Glutamatergic neuron (in vitro differentiated cells): ENCODE measurements at regions not wholly inside any gene's neighbourhood (a gene's known extent, or its start where the extent isn't known, plus 50 kb on each side); places are given as distances from the start of the nearest gene placed in this dataset.

Experiments
- DNase-seq: peaks from one replicate; pipeline ENCODE4 v3.0.0; 2022
- H3K27ac Mint-ChIP-seq: one replicate; pipeline ENCODE4 v1.8.0; 2020; ENCODE audit warnings: mild to moderate bottlenecking, mixed read lengths, inconsistent platforms; ENCODE audit not compliant: unreplicated experiment
- H3K27me3 Mint-ChIP-seq: one replicate; pipeline ENCODE4 v1.8.0; 2020; ENCODE audit warnings: mild to moderate bottlenecking, moderate library complexity, mixed read lengths, inconsistent platforms; ENCODE audit not compliant: unreplicated experiment
- H3K36me3 Mint-ChIP-seq: one replicate; pipeline ENCODE4 v1.8.0; 2020; ENCODE audit warnings: mild to moderate bottlenecking, mixed read lengths, inconsistent platforms; ENCODE audit not compliant: unreplicated experiment
- H3K4me1 Mint-ChIP-seq: one replicate; pipeline ENCODE4 v1.8.0; 2020; ENCODE audit warnings: mild to moderate bottlenecking, low read depth, mixed read lengths, inconsistent platforms; ENCODE audit not compliant: unreplicated experiment
- H3K4me3 Mint-ChIP-seq: one replicate; pipeline ENCODE4 v1.8.0; 2020; ENCODE audit warnings: mild to moderate bottlenecking, mixed read lengths, inconsistent platforms; ENCODE audit not compliant: unreplicated experiment
- H3K9me3 Mint-ChIP-seq: one replicate; pipeline ENCODE4 v1.8.0; 2020; ENCODE audit warnings: mild to moderate bottlenecking, moderate library complexity, mixed read lengths, inconsistent platforms; ENCODE audit not compliant: unreplicated experiment
- CTCF ChIP-seq: fragments of 200-600 bp; sonication (generic); IDR thresholded peaks from one replicate; pipeline ENCODE4 v1.5.0; 2021; ENCODE audit not compliant: partially characterized antibody, unreplicated experiment

- Mint-ChIP-seq H3K27me3 (peaks cover 1% of the 10 kb centered on the region), H3K9me3 (no peaks in the 10 kb centered on the region), H3K4me3 (no peak overlapping the region), H3K36me3 (no peaks in the 10 kb centered on the region), H3K4me1 (no peaks in the 10 kb centered on the region), H3K27ac (no peak overlapping the region)
- TF ChIP-seq CTCF: no peak
- no peak for DNase-seq
Observed at GRCh38 chr14:22052795-22053194, 379.2 kb upstream of the OR4E1 start.

GRCh38 chr14:22047115-22047514 lies 373.5 kb upstream of the OR4E1 start:
- Mint-ChIP-seq H3K4me1 (no peaks in the 10 kb centered on the region), H3K27me3 (peaks cover 1% of the 10 kb centered on the region), H3K4me3 (no peak overlapping the region), H3K9me3 (no peaks in the 10 kb centered on the region), H3K36me3 (no peaks in the 10 kb centered on the region), H3K27ac (no peak overlapping the region)
- no peak for DNase-seq
- TF ChIP-seq CTCF: no peak

GRCh38 chr14:22046063-22046462 lies 372.4 kb upstream of the OR4E1 start:
- H3K9me3 Mint-ChIP-seq: no peaks in the 10 kb centered on the region
- no peak overlapping the region for H3K4me3 Mint-ChIP-seq
- H3K36me3 Mint-ChIP-seq: no peaks in the 10 kb centered on the region
- TF ChIP-seq CTCF: no peak
- no peak for DNase-seq
- H3K27ac Mint-ChIP-seq: no peak overlapping the region
- no peaks in the 10 kb centered on the region for H3K4me1 Mint-ChIP-seq
- H3K27me3 Mint-ChIP-seq: no peaks in the 10 kb centered on the region

GRCh38 chr14:22044193-22044592 lies 370.6 kb upstream of the OR4E1 start:
- Mint-ChIP-seq H3K4me3 (no peak overlapping the region), H3K36me3 (no peaks in the 10 kb centered on the region), H3K27ac (no peak overlapping the region), H3K9me3 (no peaks in the 10 kb centered on the region), H3K4me1 (no peaks in the 10 kb centered on the region), H3K27me3 (no peaks in the 10 kb centered on the region)
- no peak for DNase-seq
- no peak for TF ChIP-seq CTCF

- Mint-ChIP-seq H3K27ac (no peak overlapping the region), H3K27me3 (no peaks in the 10 kb centered on the region)
Observed at GRCh38 chr14:22040781-22041125, 367.1 kb upstream of the OR4E1 start.

More at GRCh38 chr14:22040781-22041125, 367.1 kb upstream of the OR4E1 start:
- H3K4me1 Mint-ChIP-seq: no peaks in the 10 kb centered on the region
- H3K4me3 Mint-ChIP-seq: no peak overlapping the region
- no peaks in the 10 kb centered on the region for H3K36me3 Mint-ChIP-seq
- H3K9me3 Mint-ChIP-seq: no peaks in the 10 kb centered on the region
- TF ChIP-seq CTCF: no peak
- no peak for DNase-seq
